Amniotic stem cell (primary cell): ENCODE measurements at regions not wholly inside any gene's neighbourhood (a gene's known extent, or its start where the extent isn't known, plus 50 kb on each side); places are given as distances from the start of the nearest gene placed in this dataset.
"Not testable (repeated sequence)": the region's sequence is repeated elsewhere in the genome, so short reads cannot be mapped to it uniquely, and the experiment has no call there.

Experiments
- DNase-seq: peaks from one replicate; lab custom pipeline; 2025; lab: John Stamatoyannopoulos, UW

- DNase-seq = no peak
These were observed 207.7 kb downstream of the YTHDC2 start for GRCh38 chr5:113721171-113721570.

GRCh38 chr5:113723021-113723420 lies 209.5 kb downstream of the YTHDC2 start:
- DNase-seq = no peak

GRCh38 chr5:113735751-113736150 lies 222.3 kb downstream of the YTHDC2 start:
- no peak for DNase-seq

GRCh38 chr5:113742176-113742575 lies 228.7 kb downstream of the YTHDC2 start:
- DNase-seq = no peak

GRCh38 chr5:113742639-113743038 lies 229.1 kb downstream of the YTHDC2 start:
- no peak for DNase-seq

- no peak for DNase-seq
These were observed 234.9 kb downstream of the YTHDC2 start for GRCh38 chr5:113748403-113748802.

GRCh38 chr5:113749334-113749733 lies 235.8 kb downstream of the YTHDC2 start:
- DNase-seq = no peak

GRCh38 chr5:113753182-113753581 lies 239.7 kb downstream of the YTHDC2 start:
- DNase-seq = not testable (repeated sequence)

GRCh38 chr5:113755516-113755915 lies 242.0 kb downstream of the YTHDC2 start:
- DNase-seq = no peak

- DNase-seq = no peak
These were observed 244.0 kb downstream of the YTHDC2 start for GRCh38 chr5:113757508-113757907.

GRCh38 chr5:113759505-113759904 lies 246.0 kb downstream of the YTHDC2 start:
- DNase-seq = no peak

GRCh38 chr5:113760486-113760885 lies 247.0 kb downstream of the YTHDC2 start:
- DNase-seq = no peak

- DNase-seq = no peak
These were observed 248.1 kb downstream of the YTHDC2 start for GRCh38 chr5:113761594-113761993.

- DNase-seq = no peak
These were observed 250.9 kb downstream of the YTHDC2 start for GRCh38 chr5:113764382-113764781.

GRCh38 chr5:113766827-113767226 lies 253.3 kb downstream of the YTHDC2 start:
- not testable (repeated sequence) for DNase-seq

GRCh38 chr5:113770648-113771047 lies 257.2 kb downstream of the YTHDC2 start:
- no peak for DNase-seq

GRCh38 chr5:113771483-113771882 lies 258.0 kb downstream of the YTHDC2 start:
- no peak for DNase-seq

GRCh38 chr5:113776168-113776567 lies 262.7 kb downstream of the YTHDC2 start:
- DNase-seq = no peak

- no peak for DNase-seq
These were observed 263.5 kb downstream of the YTHDC2 start for GRCh38 chr5:113776832-113777525.

GRCh38 chr5:113778147-113778546 lies 264.7 kb downstream of the YTHDC2 start:
- DNase-seq = no peak

GRCh38 chr5:113788141-113788655 lies 274.7 kb downstream of the YTHDC2 start:
- DNase-seq = no peak

GRCh38 chr5:113789769-113790168 lies 276.3 kb downstream of the YTHDC2 start:
- no peak for DNase-seq

- DNase-seq = no peak
These were observed 279.3 kb downstream of the YTHDC2 start for GRCh38 chr5:113792806-113793205.

GRCh38 chr5:113794981-113795380 lies 281.5 kb downstream of the YTHDC2 start:
- no peak for DNase-seq
